Stimulated activated effector memory CD8-positive, alpha-beta T cell treated with anti-CD3 and anti-CD28 coated beads, Interleukin-12 subunit alpha, Interleukin-12 subunit beta, amount 100 ng/mL, for 72 hours (primary cell): ENCODE measurements at regions not wholly inside any gene's neighbourhood (a gene's known extent, or its start where the extent isn't known, plus 50 kb on each side); places are given as distances from the start of the nearest gene placed in this dataset.

ENCODE experiments used
- ATAC-seq: fragments of 150-1000 bp; cut with Tn5 transposase; 2 replicates; pipeline ENCODE4 v1.10.0; 2021
- DNase-seq, 2 donors: peaks; one replicate each; pipeline ENCODE4 v3.0.0; 2021 to 2022; ENCODE audit warnings: low spot score in 2 of 2
- H3K27ac Mint-ChIP-seq: one replicate; pipeline ENCODE4 v1.8.0; 2022; ENCODE audit warnings: mild to moderate bottlenecking, mixed read lengths
- H3K36me3 Mint-ChIP-seq: one replicate; pipeline ENCODE4 v1.8.0; 2022; ENCODE audit warnings: mild to moderate bottlenecking, mixed read lengths
- H3K4me1 Mint-ChIP-seq: one replicate; pipeline ENCODE4 v1.8.0; 2022; ENCODE audit warnings: mixed read lengths
- H3K4me3 Mint-ChIP-seq: one replicate; pipeline ENCODE4 v1.8.0; 2022; ENCODE audit warnings: mild to moderate bottlenecking, mixed read lengths
- H3K9me3 Mint-ChIP-seq: one replicate; pipeline ENCODE4 v1.8.0; 2022; ENCODE audit warnings: mixed read lengths

DNA sequence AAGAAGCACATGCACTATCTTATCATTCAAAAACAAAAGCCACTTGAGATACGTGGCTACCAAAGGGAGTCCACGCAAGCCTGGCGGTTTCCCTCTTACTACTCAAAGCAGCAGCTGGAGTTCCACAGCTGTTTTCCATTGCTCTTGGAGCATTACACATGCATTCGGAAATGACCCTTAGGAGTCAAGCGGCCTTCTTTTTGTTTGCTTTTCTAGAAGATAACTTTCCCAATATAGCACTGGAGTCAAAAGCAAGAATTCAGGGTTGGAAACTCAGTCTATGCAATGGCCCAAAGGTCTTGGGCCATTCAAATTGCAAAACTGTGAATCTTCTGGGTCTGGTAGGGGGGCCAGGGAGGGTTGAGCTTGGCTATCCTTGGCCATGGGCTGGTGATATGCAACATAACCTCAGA is 97.8 kb upstream of the MAF start:
- peaks cover 7% of the 10 kb centered on the region for H3K9me3 Mint-ChIP-seq
- no peak overlapping the region for H3K27ac Mint-ChIP-seq
- DNase-seq: no peak
- H3K36me3 Mint-ChIP-seq: no peaks in the 10 kb centered on the region
- no peaks in the 10 kb centered on the region for H3K4me1 Mint-ChIP-seq
- no peak overlapping the region for H3K4me3 Mint-ChIP-seq
- no peak for ATAC-seq

DNA sequence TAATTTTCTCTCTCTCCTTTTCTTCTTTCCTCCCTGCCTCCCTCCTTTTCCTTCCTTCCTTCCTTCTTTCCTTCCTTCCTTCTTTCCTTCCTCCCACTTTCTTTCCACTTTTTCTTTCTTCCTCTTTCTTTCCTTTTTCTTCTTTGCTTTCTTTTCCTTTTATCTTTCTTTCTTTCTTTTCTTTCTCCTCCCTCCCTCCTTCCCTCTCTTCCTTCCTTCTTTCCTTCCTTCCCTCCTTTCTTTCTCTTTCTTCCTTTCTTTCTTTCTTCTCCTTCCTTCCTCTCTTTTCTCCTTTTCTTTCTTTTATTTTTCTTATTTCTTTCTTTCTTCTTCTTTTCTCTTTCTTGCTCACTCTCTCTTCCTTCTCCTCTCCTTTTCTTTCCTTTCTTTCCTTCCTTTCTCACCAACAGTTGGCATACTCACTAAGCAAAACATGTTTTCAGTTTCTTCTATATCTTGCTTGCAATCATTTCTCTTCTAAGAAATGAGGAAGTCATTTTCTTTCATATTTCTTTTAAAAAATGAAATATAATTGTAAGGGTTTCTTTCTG is 97.1 kb upstream of the MAF start:
- Mint-ChIP-seq H3K4me1 (no peaks in the 10 kb centered on the region), H3K4me3 (no peak overlapping the region), H3K9me3 (peaks cover 7% of the 10 kb centered on the region), H3K36me3 (no peaks in the 10 kb centered on the region), H3K27ac (no peak overlapping the region)
- DNase-seq: no peak
- ATAC-seq: no peak

DNA sequence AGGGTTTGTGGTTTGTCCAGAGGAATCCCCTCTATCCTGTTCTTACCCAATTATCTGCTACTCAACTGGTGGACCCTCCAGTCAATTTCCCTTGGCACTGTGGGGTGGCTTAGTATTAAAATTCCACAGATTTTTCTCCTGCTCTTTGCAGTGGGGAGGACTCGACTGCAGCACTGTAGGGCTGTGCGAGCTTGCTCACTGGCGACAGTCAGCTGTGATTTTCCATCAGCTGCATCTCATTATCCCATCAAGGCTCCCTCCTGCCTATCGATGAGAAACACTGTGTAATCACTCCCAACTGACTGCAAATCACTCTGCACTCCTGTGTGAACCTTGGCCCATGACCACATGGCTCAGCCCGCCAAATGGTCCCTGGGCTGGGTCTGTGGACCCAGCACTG is 90.5 kb upstream of the MAF start:
- Mint-ChIP-seq H3K4me3 (no peak overlapping the region), H3K9me3 (no peaks in the 10 kb centered on the region), H3K27ac (no peak overlapping the region), H3K4me1 (no peaks in the 10 kb centered on the region), H3K36me3 (no peaks in the 10 kb centered on the region)
- no peak for DNase-seq
- ATAC-seq: no peak

DNA sequence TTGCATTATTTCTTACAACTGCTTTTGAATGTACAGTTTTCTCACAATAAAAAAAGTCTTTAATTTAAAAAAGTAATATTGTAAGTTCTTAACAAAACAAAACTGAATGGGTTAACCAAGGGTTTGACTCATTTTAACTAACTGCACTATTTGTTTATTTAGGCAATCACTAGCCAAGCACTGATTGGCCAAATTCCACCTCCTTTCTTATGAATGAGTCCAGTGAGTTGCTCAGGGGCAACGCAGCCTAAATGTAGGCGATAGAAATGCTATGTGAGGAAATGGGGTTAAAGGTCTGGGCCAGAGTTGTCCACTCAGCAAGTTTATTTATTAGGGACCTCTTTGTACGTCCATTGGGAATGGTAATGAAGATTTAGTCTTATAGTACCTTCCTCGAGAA is 89.6 kb upstream of the MAF start:
- ATAC-seq (no peak), DNase-seq (no peak)
- H3K4me3 Mint-ChIP-seq: no peak overlapping the region
- no peaks in the 10 kb centered on the region for H3K36me3 Mint-ChIP-seq
- H3K4me1 Mint-ChIP-seq: no peaks in the 10 kb centered on the region
- no peak overlapping the region for H3K27ac Mint-ChIP-seq
- no peaks in the 10 kb centered on the region for H3K9me3 Mint-ChIP-seq

DNA sequence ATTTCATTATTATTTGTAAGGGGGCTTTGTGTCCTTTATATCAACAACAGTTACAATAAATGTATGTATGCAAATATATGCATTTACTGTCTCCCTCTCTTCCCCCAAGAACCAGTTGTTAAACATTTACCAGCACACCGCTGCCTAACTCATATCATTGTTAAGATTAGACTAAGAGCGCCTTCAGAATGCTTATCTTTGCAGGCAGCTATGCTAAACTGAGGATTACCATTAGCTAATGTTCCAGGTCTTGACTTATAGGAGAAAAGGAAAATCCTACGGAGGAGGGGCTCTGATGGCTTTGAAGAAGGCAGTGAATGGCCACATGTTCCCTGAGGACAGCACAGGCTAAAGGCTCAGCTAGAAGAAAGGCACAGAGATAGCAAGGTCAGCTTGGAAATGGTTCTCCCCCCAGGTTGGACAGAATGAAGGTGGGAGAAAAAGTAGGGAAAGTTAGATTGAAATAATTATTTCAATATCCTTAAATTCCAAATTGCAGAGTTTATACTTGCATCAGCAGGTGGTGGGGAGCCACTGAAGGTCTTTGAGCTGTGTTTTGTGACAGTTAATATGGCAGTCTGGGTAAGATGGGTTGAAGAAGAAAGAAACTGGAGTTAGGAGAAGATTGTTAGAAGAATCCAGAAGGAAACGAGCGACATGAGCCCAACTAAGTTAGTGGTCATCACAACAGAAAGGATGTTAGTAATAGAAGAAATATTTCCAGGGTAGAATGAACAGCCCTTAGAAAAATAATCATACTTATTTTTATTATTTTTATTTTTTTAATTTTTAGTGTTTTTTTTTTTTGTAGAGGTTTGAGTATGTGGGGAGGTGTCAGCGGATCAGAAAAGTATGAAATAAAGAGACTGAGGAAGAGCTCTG is 87.0 kb upstream of the MAF start:
- no peak for ATAC-seq
- DNase-seq: no peak
- no peaks in the 10 kb centered on the region for H3K4me1 Mint-ChIP-seq
- H3K4me3 Mint-ChIP-seq: no peak overlapping the region
- no peak overlapping the region for H3K27ac Mint-ChIP-seq
- H3K36me3 Mint-ChIP-seq: no peaks in the 10 kb centered on the region
- no peaks in the 10 kb centered on the region for H3K9me3 Mint-ChIP-seq

DNA sequence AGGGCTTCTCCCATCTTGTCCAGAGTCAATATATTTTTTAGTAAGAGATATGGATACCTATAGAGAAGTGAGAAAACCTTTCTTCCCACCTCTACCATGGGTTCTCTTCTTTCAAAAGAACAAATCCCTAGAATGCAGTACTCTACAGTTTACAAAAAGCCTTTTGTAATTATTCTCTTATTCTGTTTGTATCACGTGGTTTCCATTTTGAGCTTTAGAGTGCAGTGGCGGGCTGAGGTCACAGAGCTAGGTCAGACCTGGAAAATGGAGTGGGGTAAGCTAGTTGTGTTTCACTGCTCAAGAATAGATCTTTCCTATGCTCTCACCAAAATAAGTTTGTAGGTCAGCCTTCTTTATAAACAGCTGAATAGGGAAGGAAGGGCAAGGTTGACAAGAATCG is 85.3 kb upstream of the MAF start:
- no peak for ATAC-seq
- no peak for DNase-seq

DNA sequence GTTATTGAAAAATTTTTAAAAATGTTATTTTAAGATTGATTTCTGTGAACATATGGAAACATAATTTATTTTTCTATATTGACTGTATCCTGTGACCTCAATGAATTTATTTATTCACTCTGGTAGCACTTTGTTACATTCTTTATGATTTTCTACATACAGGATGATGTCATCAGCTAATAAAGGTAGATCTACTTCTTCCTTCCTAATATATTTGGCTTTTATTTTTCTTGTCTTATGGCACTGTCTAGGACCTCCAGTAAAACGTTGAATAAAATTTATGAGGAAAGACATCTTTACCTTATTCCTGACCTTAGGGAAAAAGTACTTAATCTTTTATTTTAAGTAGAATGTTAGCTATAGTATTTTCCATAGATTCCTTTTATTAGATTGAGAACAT is 78.8 kb upstream of the MAF start:
- no peak overlapping the region for H3K27ac Mint-ChIP-seq
- H3K4me3 Mint-ChIP-seq: no peak overlapping the region
- H3K4me1 Mint-ChIP-seq: no peaks in the 10 kb centered on the region
- H3K36me3 Mint-ChIP-seq: no peaks in the 10 kb centered on the region
- no peak for DNase-seq
- no peak for ATAC-seq
- no peaks in the 10 kb centered on the region for H3K9me3 Mint-ChIP-seq

More for the DNA sequence above, 85.3 kb upstream of the MAF start:
- H3K4me1 Mint-ChIP-seq: no peaks in the 10 kb centered on the region
- H3K27ac Mint-ChIP-seq: no peak overlapping the region
- H3K36me3 Mint-ChIP-seq: no peaks in the 10 kb centered on the region
- no peak overlapping the region for H3K4me3 Mint-ChIP-seq
- no peaks in the 10 kb centered on the region for H3K9me3 Mint-ChIP-seq

DNA sequence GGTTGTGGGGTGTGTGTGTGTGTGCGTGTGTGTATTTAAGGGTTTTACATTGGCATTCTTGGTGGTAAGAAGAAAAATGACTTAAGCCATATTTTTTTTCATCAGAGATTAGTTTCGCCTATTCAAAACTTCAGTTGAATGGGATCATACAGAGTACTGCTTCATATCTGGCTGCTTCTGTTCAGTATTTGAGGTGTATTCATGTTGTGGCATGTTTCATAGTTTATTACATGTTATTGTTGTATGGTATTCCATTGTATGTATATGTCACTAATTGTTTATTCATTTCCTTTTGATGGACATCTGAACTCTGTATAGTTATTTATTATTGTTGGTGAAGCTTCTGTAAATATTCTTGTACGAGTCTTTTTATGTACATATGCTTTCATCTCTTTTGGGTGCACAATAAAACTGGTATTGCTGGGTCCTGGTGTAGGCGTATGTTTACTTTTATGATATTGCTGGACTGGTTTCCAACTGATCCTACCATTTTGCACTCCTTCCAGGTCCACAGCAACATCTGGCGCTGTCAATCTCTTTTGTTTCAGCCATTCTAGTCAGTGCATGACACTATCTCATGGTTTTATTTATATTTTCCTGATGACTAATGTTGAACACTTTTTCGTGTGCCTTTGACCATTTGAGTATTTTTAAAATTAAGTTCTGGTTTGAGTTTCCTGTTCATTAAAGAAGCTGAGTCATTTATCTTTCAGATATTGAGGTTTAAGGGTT is 77.4 kb upstream of the MAF start:
- ATAC-seq (no peak), DNase-seq (no peak)
- Mint-ChIP-seq H3K4me3 (no peak overlapping the region), H3K4me1 (no peaks in the 10 kb centered on the region), H3K27ac (no peak overlapping the region), H3K36me3 (no peaks in the 10 kb centered on the region), H3K9me3 (no peaks in the 10 kb centered on the region)

DNA sequence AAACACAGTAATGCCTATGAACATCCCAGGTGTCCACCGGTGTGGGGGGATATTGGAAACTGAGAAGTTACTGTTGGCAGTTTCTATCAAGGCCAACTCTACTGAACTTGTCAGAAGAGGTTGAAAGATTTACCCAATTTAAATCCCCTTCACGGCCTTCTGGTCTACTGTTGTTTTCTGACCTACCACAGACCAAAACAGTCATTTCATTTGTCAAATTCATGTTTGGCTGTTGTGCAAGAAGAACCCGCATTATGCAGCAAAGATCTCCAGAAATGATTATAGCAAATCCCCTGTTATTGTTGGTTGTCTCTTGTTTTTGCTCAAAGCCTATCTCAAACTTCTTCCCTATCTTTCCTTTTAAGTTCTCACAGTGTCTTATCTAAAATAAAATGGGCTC is 73.1 kb upstream of the MAF start:
- Mint-ChIP-seq H3K4me3 (no peak overlapping the region), H3K4me1 (no peaks in the 10 kb centered on the region), H3K27ac (no peak overlapping the region), H3K9me3 (peaks cover 12% of the 10 kb centered on the region), H3K36me3 (no peaks in the 10 kb centered on the region)
- DNase-seq: peak in 1 of 2 donors; percentile 48
- ATAC-seq: peak; percentile 69

DNA sequence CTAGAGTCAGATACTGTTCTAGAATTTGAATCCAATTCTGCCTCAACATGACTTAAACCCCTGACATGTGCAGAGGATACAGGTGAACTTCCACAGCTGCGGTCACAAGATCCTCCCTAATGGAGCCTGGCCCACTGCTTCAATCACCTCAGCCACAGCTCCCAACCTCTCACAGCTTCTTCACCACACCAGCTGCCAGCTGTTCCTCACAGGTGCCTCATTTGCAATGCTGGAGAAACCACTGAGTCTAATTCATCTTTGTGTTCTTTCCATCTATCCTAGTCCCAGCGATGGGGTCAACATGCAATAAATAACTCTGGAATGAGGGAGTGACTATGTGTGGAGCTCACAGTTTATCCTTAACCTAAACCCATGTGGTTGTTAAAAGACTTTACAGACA is 72.0 kb upstream of the MAF start:
- H3K36me3 Mint-ChIP-seq: no peaks in the 10 kb centered on the region
- H3K9me3 Mint-ChIP-seq: peaks cover 12% of the 10 kb centered on the region
- H3K4me1 Mint-ChIP-seq: no peaks in the 10 kb centered on the region
- H3K4me3 Mint-ChIP-seq: no peak overlapping the region
- no peak overlapping the region for H3K27ac Mint-ChIP-seq
- DNase-seq (no peak), ATAC-seq (no peak)

DNA sequence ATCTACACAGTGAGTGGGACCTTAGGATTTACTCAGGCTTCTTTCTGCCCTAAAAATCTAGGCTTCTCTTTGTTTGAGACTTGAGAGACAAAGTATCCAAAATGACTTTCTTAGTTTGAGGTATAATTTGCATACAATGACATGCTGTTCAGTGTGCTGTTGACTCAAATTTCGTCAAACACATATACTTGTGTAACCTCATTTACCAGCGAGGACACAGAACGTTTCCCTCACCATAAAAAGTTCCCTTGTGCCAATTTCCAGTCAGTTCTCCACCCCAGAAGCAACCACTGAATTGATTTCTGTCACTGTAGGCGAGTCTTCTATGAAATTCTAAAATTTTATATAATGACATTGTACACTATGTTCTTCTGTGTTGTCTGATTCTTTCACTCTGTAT is 68.0 kb upstream of the MAF start:
- Mint-ChIP-seq H3K36me3 (no peaks in the 10 kb centered on the region), H3K27ac (no peak overlapping the region), H3K4me3 (no peak overlapping the region), H3K9me3 (peaks cover 12% of the 10 kb centered on the region), H3K4me1 (no peaks in the 10 kb centered on the region)
- DNase-seq (peak in 1 of 2 donors; percentile 58), ATAC-seq (peak; percentile 87)

DNA sequence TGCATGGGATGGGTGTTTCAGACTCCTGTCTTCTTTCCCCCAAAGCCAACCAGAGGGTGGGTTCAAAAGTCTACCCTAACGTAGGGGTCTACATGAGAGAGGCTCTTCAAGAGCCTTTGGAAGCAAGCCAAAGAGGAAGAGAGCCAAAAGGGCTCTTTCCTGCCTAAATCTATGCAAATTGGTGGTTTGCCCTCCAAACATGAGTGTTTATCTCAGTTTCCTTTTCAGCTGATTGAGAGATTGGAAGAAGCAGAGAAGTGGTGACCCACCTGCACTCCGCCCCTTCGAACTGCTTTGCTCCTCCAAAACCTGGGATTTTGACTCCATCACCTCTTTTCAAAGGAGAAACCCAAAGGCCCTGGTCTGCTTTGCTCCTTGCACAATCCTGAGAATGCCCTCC is 65.4 kb upstream of the MAF start:
- H3K9me3 Mint-ChIP-seq: peaks cover 14% of the 10 kb centered on the region
- no peak overlapping the region for H3K4me3 Mint-ChIP-seq
- no peaks in the 10 kb centered on the region for H3K36me3 Mint-ChIP-seq
- DNase-seq (no peak), ATAC-seq (no peak)
- no peak overlapping the region for H3K27ac Mint-ChIP-seq
- H3K4me1 Mint-ChIP-seq: no peaks in the 10 kb centered on the region

DNA sequence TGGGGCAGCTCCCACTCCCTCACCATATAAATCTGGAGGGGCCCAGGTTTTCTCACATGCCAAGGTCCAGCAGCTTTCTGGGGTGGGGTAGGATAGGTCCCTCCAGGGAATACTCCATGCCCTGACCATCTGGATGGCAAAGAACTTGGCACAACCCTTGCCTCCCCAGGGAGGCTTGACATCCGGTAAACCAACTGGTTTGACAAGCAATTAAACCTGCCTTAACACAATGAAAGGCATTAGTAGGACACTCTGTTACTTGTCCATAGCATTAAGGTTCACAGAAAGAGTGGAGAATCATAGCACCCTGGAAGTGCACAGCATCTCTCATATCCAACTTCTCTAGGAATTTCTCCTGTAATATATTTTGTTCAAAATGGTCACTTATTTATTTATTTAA is 63.9 kb upstream of the MAF start:
- DNase-seq: no peak
- ATAC-seq: no peak
- no peaks in the 10 kb centered on the region for H3K36me3 Mint-ChIP-seq
- no peak overlapping the region for H3K27ac Mint-ChIP-seq
- H3K4me3 Mint-ChIP-seq: no peak overlapping the region
- no peaks in the 10 kb centered on the region for H3K4me1 Mint-ChIP-seq
- peaks cover 7% of the 10 kb centered on the region for H3K9me3 Mint-ChIP-seq

DNA sequence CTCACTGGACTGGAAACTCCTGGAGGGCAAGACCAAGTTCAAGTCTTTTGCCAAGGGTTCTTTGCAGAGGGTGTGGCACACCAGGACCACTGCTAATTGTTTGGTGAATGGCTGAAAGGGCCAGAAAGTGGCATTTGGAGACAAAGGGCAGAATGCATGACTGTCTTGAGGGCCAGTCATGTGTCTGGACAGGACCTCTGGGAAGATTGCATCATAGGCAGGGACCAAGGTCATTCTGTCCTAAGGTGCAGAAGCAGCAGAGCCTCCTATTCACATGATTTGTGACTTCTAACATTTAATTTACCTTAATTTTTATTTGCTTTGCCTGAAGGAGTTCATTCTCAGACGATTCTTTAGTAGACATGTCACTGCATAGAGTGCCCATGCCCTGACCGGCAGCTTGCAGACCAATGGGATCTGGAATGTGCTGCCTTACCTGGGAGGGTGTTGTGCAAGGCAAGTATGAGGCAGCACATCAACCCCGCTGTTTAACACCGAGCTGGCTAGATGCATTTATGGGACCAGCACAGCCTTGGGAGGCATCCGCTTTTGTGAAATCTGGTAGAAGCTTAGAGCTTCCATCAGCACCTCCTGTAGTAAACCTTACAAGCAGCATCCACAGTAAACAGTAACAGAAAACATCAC is 62.3 kb upstream of the MAF start:
- DNase-seq (no peak), ATAC-seq (no peak)
- H3K27ac Mint-ChIP-seq: no peak overlapping the region
- no peaks in the 10 kb centered on the region for H3K4me1 Mint-ChIP-seq
- no peaks in the 10 kb centered on the region for H3K36me3 Mint-ChIP-seq
- H3K9me3 Mint-ChIP-seq: peaks cover 2% of the 10 kb centered on the region
- H3K4me3 Mint-ChIP-seq: no peak overlapping the region

DNA sequence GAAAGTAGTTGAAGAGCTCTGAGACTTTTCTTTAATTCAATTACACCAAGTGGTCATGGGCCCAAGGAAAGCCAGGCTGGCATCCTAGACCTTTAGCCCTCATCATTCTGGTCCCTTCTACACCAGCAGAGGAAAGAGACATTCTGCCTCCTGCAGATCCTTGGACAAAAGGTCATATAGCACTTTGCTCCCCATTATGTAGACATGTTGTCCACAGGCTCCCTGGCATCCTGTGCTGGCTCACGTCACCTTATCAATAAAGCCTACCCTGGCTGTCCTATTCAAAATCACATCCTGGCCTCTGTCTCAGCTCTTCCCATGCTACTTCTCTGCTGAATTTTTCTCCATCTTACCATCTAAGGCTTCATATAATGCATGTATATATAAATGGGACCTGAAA is 61.6 kb upstream of the MAF start:
- ATAC-seq (no peak), DNase-seq (no peak)
- Mint-ChIP-seq H3K36me3 (no peaks in the 10 kb centered on the region), H3K27ac (no peak overlapping the region), H3K4me3 (no peak overlapping the region), H3K9me3 (peaks cover 2% of the 10 kb centered on the region), H3K4me1 (no peaks in the 10 kb centered on the region)
